ENCODE measurements at regions not wholly inside any gene's neighbourhood (a gene's known extent, or its start where the extent isn't known, plus 50 kb on each side); places are given as distances from the start of the nearest gene placed in this dataset.

DNA sequence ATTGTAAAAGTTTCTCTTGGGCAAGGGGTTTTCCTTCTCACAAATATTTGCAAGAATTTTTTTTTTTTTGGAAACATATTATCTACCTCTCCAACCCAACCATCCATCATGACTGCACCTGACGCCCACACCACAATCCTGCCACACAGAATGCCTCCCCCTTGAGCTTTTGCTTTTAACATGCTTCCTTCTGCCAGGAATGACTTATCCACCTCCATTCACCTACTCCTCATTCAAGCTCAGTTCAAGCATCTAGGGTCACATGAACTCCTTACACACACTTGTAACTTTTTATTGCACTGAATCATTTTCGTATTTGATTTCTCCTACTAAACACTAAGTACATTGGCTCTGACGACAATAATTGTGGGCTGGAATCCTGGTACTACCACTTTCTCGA is 660.1 kb upstream of the AUTS2 start:
- H3K9me3 ChIP-seq (ENCODE audit: control insufficient read depth in 1 of 2, low read length in 2 of 2) = peaks cover 0 to 4% of the 10 kb centered on the region in 2 donors
- H3K36me3 ChIP-seq (ENCODE audit: control insufficient read depth in 1 of 2, insufficient read depth in 2 of 2, low read length in 2 of 2) = no peaks in the 10 kb centered on the region
- no peak overlapping the region for H3K27ac ChIP-seq (ENCODE audit: low read depth, low read length)
- H3K9ac ChIP-seq (ENCODE audit: low read depth in 1 of 2, low read length in 2 of 2) = no peak overlapping the region
- no peak overlapping the region for H3K4me3 ChIP-seq (ENCODE audit: low read depth in 1 of 2, low read length in 2 of 2)
- no peaks in the 10 kb centered on the region for H3K4me1 ChIP-seq (ENCODE audit: control insufficient read depth in 1 of 2, insufficient read depth in 2 of 2, low read length in 2 of 2)
- H3K27me3 ChIP-seq (ENCODE audit: control insufficient read depth in 1 of 2, insufficient read depth in 2 of 2, low read length in 2 of 2) = no peaks in the 10 kb centered on the region

DNA sequence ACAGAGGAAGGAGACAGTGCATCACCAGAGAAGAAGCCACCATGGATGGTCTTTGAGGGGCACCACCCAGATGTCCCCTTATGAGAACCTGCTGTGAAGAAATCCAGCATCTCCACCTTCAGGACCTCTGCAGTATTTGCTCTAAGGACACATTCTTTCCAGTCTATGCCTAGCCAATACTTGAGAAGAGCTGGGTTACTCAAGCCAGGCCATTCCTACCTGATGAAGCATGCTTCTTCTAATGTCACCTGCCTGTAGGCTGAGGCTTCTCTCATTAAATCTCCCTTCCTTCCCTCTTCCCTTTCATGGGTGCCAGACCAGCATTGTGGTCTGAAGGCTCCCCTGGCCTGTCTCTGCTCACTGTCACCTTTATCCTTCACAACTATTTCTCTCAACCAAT is 654.5 kb upstream of the AUTS2 start:
- no peaks in the 10 kb centered on the region for H3K9me3 ChIP-seq (ENCODE audit: control insufficient read depth in 1 of 2, low read length in 2 of 2)
- H3K9ac ChIP-seq (ENCODE audit: low read depth in 1 of 2, low read length in 2 of 2) = no peak overlapping the region
- no peaks in the 10 kb centered on the region for H3K36me3 ChIP-seq (ENCODE audit: control insufficient read depth in 1 of 2, insufficient read depth in 2 of 2, low read length in 2 of 2)
- no peak overlapping the region for H3K4me3 ChIP-seq (ENCODE audit: low read depth in 1 of 2, low read length in 2 of 2)
- H3K27ac ChIP-seq (ENCODE audit: low read depth, low read length) = no peak overlapping the region
- no peaks in the 10 kb centered on the region for H3K4me1 ChIP-seq (ENCODE audit: control insufficient read depth in 1 of 2, insufficient read depth in 2 of 2, low read length in 2 of 2)
- no peaks in the 10 kb centered on the region for H3K27me3 ChIP-seq (ENCODE audit: control insufficient read depth in 1 of 2, insufficient read depth in 2 of 2, low read length in 2 of 2)

DNA sequence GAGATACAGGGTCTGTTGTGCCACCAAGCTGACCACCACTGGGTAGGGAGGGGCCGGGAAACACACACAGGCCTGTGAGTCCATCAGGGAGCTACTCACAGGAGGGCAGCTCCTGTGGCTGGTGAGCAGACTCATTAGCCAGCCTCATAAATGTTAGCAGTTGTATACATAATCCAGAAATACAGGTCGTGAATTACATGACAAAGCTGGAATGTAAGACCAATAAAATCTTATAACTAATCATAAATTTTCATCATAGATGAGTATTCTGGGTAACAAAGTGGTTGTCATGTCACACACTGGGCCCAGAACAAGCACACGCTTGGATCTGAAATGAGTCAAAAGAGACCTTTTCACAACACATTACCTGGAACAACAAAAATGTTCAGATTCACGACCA is 642.6 kb upstream of the AUTS2 start:
- no peak overlapping the region for H3K9ac ChIP-seq (ENCODE audit: low read depth in 1 of 2, low read length in 2 of 2)
- no peaks in the 10 kb centered on the region for H3K36me3 ChIP-seq (ENCODE audit: control insufficient read depth in 1 of 2, insufficient read depth in 2 of 2, low read length in 2 of 2)
- no peak overlapping the region for H3K4me3 ChIP-seq (ENCODE audit: low read depth in 1 of 2, low read length in 2 of 2)
- no peak overlapping the region for H3K27ac ChIP-seq (ENCODE audit: low read depth, low read length)
- H3K27me3 ChIP-seq (ENCODE audit: control insufficient read depth in 1 of 2, insufficient read depth in 2 of 2, low read length in 2 of 2) = no peaks in the 10 kb centered on the region
- no peaks in the 10 kb centered on the region for H3K9me3 ChIP-seq (ENCODE audit: control insufficient read depth in 1 of 2, low read length in 2 of 2)
- H3K4me1 ChIP-seq (ENCODE audit: control insufficient read depth in 1 of 2, insufficient read depth in 2 of 2, low read length in 2 of 2) = no peaks in the 10 kb centered on the region

GRCh38 chr7:68958571-68958970 is 639.7 kb upstream of the AUTS2 start:
- H3K4me1 ChIP-seq (ENCODE audit: control insufficient read depth in 1 of 2, insufficient read depth in 2 of 2, low read length in 2 of 2) = no peaks in the 10 kb centered on the region
- no peak overlapping the region for H3K9ac ChIP-seq (ENCODE audit: low read depth in 1 of 2, low read length in 2 of 2)
- H3K27me3 ChIP-seq (ENCODE audit: control insufficient read depth in 1 of 2, insufficient read depth in 2 of 2, low read length in 2 of 2) = no peaks in the 10 kb centered on the region
- H3K36me3 ChIP-seq (ENCODE audit: control insufficient read depth in 1 of 2, insufficient read depth in 2 of 2, low read length in 2 of 2) = no peaks in the 10 kb centered on the region
- peaks cover 0 to 2% of the 10 kb centered on the region in 2 donors for H3K9me3 ChIP-seq (ENCODE audit: control insufficient read depth in 1 of 2, low read length in 2 of 2)
- no peak overlapping the region for H3K27ac ChIP-seq (ENCODE audit: low read depth, low read length)
- no peak overlapping the region for H3K4me3 ChIP-seq (ENCODE audit: low read depth in 1 of 2, low read length in 2 of 2)

DNA sequence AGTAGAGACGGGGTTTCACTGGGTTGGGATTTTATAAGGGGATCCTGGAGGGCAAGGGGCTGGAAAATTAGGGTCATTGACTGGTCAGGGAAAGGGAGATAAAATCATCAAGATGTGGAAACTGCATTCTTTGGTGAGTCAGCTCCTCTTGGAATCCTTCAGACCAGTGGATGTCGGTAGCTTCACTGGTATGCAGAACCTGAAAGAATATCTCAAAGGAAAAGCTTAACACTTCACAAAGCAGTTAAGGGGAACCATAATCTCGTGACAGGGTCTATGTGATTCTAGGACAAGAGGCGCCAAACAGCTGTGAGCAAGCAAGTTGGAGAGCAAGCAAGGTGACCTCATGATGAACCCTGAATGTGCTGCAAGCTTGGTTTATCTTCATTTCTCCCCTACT is 634.7 kb upstream of the AUTS2 start:
- Histone ChIP-seq H3K27me3 (ENCODE audit: control insufficient read depth in 1 of 2, insufficient read depth in 2 of 2, low read length in 2 of 2) (no peaks in the 10 kb centered on the region), H3K4me1 (ENCODE audit: control insufficient read depth in 1 of 2, insufficient read depth in 2 of 2, low read length in 2 of 2) (no peaks in the 10 kb centered on the region), H3K4me3 (ENCODE audit: low read depth in 1 of 2, low read length in 2 of 2) (no peak overlapping the region), H3K9me3 (ENCODE audit: control insufficient read depth in 1 of 2, low read length in 2 of 2) (peaks cover 0 to 2% of the 10 kb centered on the region in 2 donors), H3K9ac (ENCODE audit: low read depth in 1 of 2, low read length in 2 of 2) (no peak overlapping the region), H3K36me3 (ENCODE audit: control insufficient read depth in 1 of 2, insufficient read depth in 2 of 2, low read length in 2 of 2) (no peaks in the 10 kb centered on the region), H3K27ac (ENCODE audit: low read depth, low read length) (no peak overlapping the region)

- H3K27ac ChIP-seq (ENCODE audit: low read depth, low read length) = no peak overlapping the region
- H3K27me3 ChIP-seq (ENCODE audit: control insufficient read depth in 1 of 2, insufficient read depth in 2 of 2, low read length in 2 of 2) = no peaks in the 10 kb centered on the region
- H3K36me3 ChIP-seq (ENCODE audit: control insufficient read depth in 1 of 2, insufficient read depth in 2 of 2, low read length in 2 of 2) = no peaks in the 10 kb centered on the region
Observed at GRCh38 chr7:68964060-68964459, 634.2 kb upstream of the AUTS2 start.

DNA sequence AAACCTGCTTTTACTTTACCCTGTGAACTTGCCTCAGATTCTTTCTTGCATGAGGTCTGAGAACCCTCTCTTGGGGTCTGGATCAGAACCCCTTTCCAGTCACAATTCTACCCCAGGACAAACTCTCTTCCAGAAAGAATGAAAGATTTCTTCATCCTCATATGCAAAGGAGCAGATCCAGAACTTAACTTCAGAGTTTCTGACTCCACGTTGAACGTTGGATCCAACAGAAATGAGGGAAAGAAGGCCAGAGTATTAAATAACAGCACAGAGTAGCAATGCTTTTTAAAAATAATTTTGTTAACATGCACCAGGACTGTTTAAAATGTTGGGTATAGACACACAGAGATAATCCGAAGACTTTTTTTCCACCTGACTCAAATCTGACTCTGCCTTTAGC is 632.9 kb upstream of the AUTS2 start:
- H3K9me3 ChIP-seq (ENCODE audit: control insufficient read depth in 1 of 2, low read length in 2 of 2) = peaks cover 0 to 2% of the 10 kb centered on the region in 2 donors
- no peak overlapping the region for H3K4me3 ChIP-seq (ENCODE audit: low read depth in 1 of 2, low read length in 2 of 2)
- no peaks in the 10 kb centered on the region for H3K36me3 ChIP-seq (ENCODE audit: control insufficient read depth in 1 of 2, insufficient read depth in 2 of 2, low read length in 2 of 2)
- H3K27ac ChIP-seq (ENCODE audit: low read depth, low read length) = no peak overlapping the region
- no peaks in the 10 kb centered on the region for H3K27me3 ChIP-seq (ENCODE audit: control insufficient read depth in 1 of 2, insufficient read depth in 2 of 2, low read length in 2 of 2)
- no peak overlapping the region for H3K9ac ChIP-seq (ENCODE audit: low read depth in 1 of 2, low read length in 2 of 2)
- H3K4me1 ChIP-seq (ENCODE audit: control insufficient read depth in 1 of 2, insufficient read depth in 2 of 2, low read length in 2 of 2) = no peaks in the 10 kb centered on the region

More at GRCh38 chr7:68964060-68964459, 634.2 kb upstream of the AUTS2 start:
- Histone ChIP-seq H3K4me3 (ENCODE audit: low read depth in 1 of 2, low read length in 2 of 2) (no peak overlapping the region), H3K4me1 (ENCODE audit: control insufficient read depth in 1 of 2, insufficient read depth in 2 of 2, low read length in 2 of 2) (no peaks in the 10 kb centered on the region), H3K9ac (ENCODE audit: low read depth in 1 of 2, low read length in 2 of 2) (no peak overlapping the region), H3K9me3 (ENCODE audit: control insufficient read depth in 1 of 2, low read length in 2 of 2) (peaks cover 0 to 2% of the 10 kb centered on the region in 2 donors)

GRCh38 chr7:68967598-68967997 is 630.7 kb upstream of the AUTS2 start:
- Histone ChIP-seq H3K27me3 (ENCODE audit: control insufficient read depth in 1 of 2, insufficient read depth in 2 of 2, low read length in 2 of 2) (no peaks in the 10 kb centered on the region), H3K9ac (ENCODE audit: low read depth in 1 of 2, low read length in 2 of 2) (no peak overlapping the region), H3K9me3 (ENCODE audit: control insufficient read depth in 1 of 2, low read length in 2 of 2) (peaks cover 0 to 1% of the 10 kb centered on the region in 2 donors), H3K4me1 (ENCODE audit: control insufficient read depth in 1 of 2, insufficient read depth in 2 of 2, low read length in 2 of 2) (no peaks in the 10 kb centered on the region), H3K4me3 (ENCODE audit: low read depth in 1 of 2, low read length in 2 of 2) (no peak overlapping the region), H3K27ac (ENCODE audit: low read depth, low read length) (no peak overlapping the region), H3K36me3 (ENCODE audit: control insufficient read depth in 1 of 2, insufficient read depth in 2 of 2, low read length in 2 of 2) (no peaks in the 10 kb centered on the region)

- H3K27me3 ChIP-seq (ENCODE audit: control insufficient read depth in 1 of 2, insufficient read depth in 2 of 2, low read length in 2 of 2) = no peaks in the 10 kb centered on the region
- no peaks in the 10 kb centered on the region for H3K36me3 ChIP-seq (ENCODE audit: control insufficient read depth in 1 of 2, insufficient read depth in 2 of 2, low read length in 2 of 2)
- H3K27ac ChIP-seq (ENCODE audit: low read depth, low read length) = no peak overlapping the region
- H3K9me3 ChIP-seq (ENCODE audit: control insufficient read depth in 1 of 2, low read length in 2 of 2) = no peaks in the 10 kb centered on the region
- no peaks in the 10 kb centered on the region for H3K4me1 ChIP-seq (ENCODE audit: control insufficient read depth in 1 of 2, insufficient read depth in 2 of 2, low read length in 2 of 2)
- no peak overlapping the region for H3K4me3 ChIP-seq (ENCODE audit: low read depth in 1 of 2, low read length in 2 of 2)
- H3K9ac ChIP-seq (ENCODE audit: low read depth in 1 of 2, low read length in 2 of 2) = no peak overlapping the region
Observed at GRCh38 chr7:68969571-68969970, 628.7 kb upstream of the AUTS2 start.

GRCh38 chr7:68971634-68972340 is 626.5 kb upstream of the AUTS2 start:
- Histone ChIP-seq H3K27ac (ENCODE audit: low read depth, low read length) (no peak overlapping the region), H3K9me3 (ENCODE audit: control insufficient read depth in 1 of 2, low read length in 2 of 2) (no peaks in the 10 kb centered on the region), H3K9ac (ENCODE audit: low read depth in 1 of 2, low read length in 2 of 2) (no peak overlapping the region), H3K4me1 (ENCODE audit: control insufficient read depth in 1 of 2, insufficient read depth in 2 of 2, low read length in 2 of 2) (no peaks in the 10 kb centered on the region), H3K4me3 (ENCODE audit: low read depth in 1 of 2, low read length in 2 of 2) (no peak overlapping the region), H3K36me3 (ENCODE audit: control insufficient read depth in 1 of 2, insufficient read depth in 2 of 2, low read length in 2 of 2) (no peaks in the 10 kb centered on the region), H3K27me3 (ENCODE audit: control insufficient read depth in 1 of 2, insufficient read depth in 2 of 2, low read length in 2 of 2) (no peaks in the 10 kb centered on the region)
